A673 (cell line): ENCODE measurements at regions not wholly inside any gene's neighbourhood (a gene's known extent, or its start where the extent isn't known, plus 50 kb on each side); places are given as distances from the start of the nearest gene placed in this dataset.

Experiments used
- EZH2 ChIP-seq: fragments of 200-600 bp; sonication (generic); IDR thresholded peaks from 2 replicates; pipeline ENCODE4 v1.6.1; 2017; ENCODE audit warnings: borderline replicate concordance, low read depth, mild to moderate bottlenecking, mixed read lengths, antibody characterized with exemption, low read length; ENCODE audit not compliant: poor library complexity, severe bottlenecking
- TF ChIP-seq, protein P1 (sequence below): fragments of 300-800, 200-600 bp; sonication (generic); conservative IDR thresholded peaks from 2 replicates; pipeline ENCODE4 v1.5.1; 2017; ENCODE audit warnings: low read depth, mild to moderate bottlenecking, antibody characterized with exemption, low read length, moderate library complexity, mixed read lengths

DNA sequence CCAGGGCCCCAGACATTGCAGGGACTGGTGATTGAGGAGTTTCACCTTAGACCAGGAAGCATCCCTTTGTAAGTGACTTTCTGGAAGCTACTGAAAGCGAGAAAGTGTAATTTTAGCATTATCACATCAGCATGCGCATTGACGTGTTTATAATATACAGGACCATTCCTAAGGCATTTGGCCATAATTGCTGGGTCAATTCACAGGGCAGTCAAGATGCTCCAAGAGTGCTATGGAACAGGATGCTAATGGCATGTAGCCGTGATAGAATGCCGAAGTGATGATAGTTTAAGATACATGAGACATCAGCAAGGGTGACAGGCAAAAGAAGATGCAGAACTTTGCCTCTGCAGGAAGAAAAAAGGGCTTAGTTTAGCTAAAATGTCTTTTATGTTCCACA lies 347.6 kb upstream of the NBEA start:
- TF ChIP-seq, protein P1, sequence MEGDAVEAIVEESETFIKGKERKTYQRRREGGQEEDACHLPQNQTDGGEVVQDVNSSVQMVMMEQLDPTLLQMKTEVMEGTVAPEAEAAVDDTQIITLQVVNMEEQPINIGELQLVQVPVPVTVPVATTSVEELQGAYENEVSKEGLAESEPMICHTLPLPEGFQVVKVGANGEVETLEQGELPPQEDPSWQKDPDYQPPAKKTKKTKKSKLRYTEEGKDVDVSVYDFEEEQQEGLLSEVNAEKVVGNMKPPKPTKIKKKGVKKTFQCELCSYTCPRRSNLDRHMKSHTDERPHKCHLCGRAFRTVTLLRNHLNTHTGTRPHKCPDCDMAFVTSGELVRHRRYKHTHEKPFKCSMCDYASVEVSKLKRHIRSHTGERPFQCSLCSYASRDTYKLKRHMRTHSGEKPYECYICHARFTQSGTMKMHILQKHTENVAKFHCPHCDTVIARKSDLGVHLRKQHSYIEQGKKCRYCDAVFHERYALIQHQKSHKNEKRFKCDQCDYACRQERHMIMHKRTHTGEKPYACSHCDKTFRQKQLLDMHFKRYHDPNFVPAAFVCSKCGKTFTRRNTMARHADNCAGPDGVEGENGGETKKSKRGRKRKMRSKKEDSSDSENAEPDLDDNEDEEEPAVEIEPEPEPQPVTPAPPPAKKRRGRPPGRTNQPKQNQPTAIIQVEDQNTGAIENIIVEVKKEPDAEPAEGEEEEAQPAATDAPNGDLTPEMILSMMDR: no peak
- no peak for TF ChIP-seq EZH2
